ENCODE measurements at regions not wholly inside any gene's neighbourhood (a gene's known extent, or its start where the extent isn't known, plus 50 kb on each side); places are given as distances from the start of the nearest gene placed in this dataset.
"Not testable (repeated sequence)": the region's sequence is repeated elsewhere in the genome, so short reads cannot be mapped to it uniquely, and the experiment has no call there.

GRCh38 chr9:67708109-67708508, 150.6 kb upstream of the ANKRD20A1 start:
- not testable (repeated sequence) for DNase-seq

DNA sequence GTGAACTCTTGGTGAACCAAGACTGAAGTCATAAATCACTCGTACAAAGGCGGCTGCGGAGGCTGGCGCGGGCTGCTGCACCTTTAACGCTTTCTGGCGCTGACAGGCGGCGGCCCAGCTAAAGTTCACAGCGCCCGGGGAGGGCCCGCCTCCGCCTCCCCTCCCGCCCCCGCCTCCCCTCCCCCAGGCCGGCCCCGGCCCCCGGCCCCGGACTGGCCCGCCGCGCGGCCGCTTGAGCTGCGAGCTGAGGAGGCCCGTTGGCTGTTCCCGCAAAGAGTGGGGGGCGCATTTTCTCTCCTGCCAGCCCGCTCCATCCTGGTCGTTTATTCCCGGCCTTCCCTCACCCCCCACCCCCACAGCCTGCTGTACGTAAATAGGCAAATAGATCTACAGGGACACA, 147.3 kb upstream of the ANKRD20A1 start:
- not testable (repeated sequence) for DNase-seq

DNA sequence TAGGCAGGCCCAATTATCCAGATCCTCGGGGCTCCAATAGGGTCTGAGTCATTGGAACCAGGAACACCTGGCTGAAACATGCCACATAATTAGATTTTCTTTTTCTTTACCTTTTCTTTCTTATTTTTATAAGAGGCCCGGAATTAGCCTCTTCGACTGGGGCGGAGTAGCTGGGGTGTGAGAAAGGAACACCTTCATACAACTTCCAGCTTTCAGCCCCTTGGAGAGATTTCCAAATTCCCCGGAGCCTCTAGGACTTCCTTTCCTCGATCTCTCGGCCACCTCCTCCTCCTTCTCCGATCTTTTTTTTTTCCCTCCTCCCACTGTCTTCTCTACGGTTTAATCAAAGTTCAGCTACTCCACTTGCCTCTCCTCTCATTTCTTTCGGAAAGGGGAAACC, 146.8 kb upstream of the ANKRD20A1 start:
- DNase-seq: not testable (repeated sequence)

DNA sequence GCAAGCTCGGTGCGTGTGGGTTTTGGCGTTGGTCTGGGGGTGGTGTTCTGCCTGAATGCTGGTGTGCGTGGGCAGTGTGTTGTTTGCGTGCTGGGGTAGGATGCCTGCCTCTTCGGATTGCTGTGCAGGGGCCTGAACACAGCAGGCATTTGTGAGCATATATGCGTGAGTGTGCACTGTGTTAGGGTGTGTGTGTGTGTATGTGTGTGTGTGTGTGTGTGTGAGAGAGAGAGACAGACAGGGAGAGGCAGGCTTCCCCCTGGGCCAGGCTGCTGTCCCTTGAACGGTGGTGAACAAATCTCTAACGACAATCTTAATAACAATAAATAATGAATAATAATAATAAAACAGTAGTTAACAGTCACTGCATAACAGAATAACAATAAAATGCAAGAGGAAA, 145.8 kb upstream of the ANKRD20A1 start:
- not testable (repeated sequence) for DNase-seq

DNA sequence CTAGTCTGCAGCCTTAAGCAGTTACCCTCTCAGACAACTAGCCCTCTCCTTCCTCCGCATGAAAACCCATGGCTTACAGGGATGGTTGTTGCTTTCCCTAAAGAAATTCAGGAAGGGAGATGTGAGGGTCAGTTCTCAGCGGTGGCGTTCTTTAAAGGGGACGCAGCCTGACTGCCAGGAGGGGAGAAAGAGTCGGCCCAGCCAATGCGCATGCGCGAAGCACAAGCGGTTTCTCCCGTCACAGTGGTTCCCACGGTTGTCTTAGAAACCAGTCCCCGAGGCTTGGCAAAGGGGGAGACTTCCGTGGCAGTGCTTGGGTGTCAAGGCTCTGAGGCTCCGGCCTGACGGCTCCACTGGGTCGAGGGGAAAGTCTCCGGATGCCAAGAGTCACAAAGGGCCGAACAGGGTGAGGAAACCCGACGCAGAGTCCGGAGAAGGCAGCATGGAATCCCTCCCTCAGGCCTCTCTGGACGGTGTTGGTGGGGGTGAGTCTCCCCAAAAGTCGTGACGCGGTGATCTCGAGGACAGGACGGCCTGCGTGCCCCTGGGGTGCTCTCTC, 140.8 kb upstream of the ANKRD20A1 start:
- DNase-seq: peak in 1 of 2 experiments; percentile 13

DNA sequence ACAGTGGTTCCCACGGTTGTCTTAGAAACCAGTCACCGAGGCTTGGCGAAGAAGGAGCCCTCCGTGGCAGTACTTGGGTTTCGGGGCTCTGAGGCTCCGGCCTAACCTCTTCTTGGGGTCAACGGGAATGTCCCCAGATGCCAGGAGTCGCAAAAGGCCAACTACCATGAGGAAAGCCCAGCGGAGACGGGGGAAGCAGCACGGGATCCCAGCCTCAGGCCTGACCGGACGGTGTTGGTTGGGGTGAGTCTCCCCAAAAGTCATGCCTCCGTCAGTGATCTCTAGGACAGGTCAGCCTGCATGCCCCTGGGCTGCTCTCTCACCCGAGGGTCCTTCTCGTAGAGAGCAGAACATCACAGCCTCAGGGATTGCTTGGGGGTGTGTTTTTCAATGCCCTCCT, 138.2 kb upstream of the ANKRD20A1 start:
- DNase-seq: not testable (repeated sequence)

DNA sequence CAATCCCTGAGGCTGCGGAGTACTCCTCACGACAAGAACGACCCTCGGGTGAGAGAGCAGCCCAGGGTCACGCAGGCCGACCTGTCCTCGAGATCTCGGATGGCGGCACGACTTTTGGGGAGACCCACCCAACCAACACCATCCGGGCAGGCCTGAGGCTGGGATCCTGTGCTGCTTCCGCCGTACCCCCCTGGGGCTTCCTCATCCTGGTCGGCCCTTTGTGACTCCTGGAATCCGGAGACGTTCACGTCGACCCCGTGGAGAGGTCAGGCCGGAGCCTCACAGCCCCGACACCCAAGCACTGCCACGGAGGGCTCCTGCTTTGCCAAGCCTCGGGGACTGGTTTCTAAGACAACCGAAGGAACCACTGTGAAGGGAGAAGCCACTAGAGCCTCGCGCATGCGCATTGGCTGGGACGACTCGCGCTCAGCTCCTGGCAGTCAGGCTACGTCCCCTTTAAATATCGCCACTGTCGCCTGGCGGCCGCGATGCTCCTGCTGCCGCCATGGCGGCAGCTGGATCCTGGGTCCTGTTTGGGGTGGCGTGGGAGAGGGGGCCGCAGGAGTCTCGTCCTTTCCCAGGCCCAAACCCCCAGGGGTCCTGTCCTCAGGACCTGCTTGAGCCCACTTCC, 136.2 kb upstream of the ANKRD20A1 start:
- not testable (repeated sequence) for DNase-seq

GRCh38 chr9:67723185-67723584, 135.5 kb upstream of the ANKRD20A1 start:
- peak in 1 of 2 experiments; percentile 18 for DNase-seq

DNA sequence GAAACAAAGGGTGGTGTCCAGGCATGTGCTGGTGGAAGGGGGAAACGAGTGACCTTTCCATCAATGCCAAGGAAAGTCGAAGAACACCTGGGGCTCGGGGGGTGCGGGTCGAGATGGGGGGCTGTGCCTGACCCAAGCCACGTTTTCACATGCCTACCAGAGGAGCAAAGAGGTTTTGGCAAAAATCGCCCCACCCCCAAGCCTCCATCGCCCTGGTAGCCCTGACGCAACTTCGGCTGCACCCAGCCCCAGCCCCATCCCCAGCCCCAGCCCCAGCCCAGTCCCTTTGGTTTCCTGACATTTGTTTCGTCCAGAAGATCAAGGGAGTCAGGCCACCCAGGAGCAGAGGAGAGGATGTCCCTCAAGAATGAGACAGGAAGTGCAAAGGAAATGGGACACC, 133.8 kb upstream of the ANKRD20A1 start:
- DNase-seq: peak; percentile 53 to 57

DNA sequence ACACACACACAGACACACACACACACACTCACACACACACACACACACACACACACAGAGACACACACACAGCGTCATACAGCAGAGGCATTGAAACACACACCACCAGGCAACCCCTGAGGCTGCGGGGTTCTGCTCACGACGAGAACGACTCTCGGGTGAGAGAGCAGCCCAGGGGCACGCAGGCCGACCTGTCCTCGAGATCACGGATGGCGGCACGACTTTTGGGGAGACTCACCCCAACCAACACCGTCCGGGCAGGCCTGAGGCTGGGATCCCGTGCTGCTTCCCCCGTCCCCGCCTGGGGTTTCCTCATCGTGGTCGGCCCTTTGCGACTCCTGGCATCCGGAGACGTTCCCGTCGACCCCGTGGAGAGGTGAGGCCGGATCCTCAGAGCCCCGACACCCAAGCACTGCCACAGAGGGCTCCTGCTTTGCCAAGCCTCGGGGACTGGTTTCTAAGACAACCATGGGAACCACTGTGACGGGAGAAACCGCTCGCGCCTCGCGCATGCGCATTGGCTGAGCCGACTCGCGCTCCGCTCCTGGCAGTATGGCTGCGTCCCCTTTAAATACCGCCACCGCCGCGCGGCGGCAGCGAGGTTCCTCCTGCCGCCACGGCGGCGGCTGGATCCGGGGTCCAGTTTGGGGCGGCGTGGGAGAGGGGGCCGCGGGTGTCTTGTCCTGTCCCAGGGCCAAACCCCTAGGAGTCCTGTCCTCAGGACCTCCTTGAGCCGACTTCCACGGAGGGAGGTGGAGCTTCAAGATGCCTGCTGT, 132.3 kb upstream of the ANKRD20A1 start:
- peak in 1 of 2 experiments; percentile 9 for DNase-seq

DNA sequence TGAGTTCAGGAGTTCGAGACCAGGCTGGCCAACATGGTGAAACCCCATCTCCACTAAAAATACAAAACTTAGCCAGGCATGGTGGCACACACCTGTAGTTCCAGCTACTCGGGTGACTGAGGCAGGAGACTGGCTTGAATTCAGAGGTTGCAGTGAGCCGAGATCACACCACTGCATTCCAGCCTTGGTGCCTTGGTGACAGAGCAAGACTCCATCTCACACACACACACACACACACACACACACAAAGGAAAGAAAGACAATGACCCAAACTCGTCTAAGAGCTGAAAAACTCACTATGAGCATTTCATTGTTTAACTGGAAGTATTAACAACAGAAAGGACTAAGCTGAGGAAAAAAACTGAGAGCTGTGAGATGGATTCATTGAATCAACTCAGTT, 95.6 kb upstream of the ANKRD20A1 start:
- DNase-seq: not testable (repeated sequence)

DNA sequence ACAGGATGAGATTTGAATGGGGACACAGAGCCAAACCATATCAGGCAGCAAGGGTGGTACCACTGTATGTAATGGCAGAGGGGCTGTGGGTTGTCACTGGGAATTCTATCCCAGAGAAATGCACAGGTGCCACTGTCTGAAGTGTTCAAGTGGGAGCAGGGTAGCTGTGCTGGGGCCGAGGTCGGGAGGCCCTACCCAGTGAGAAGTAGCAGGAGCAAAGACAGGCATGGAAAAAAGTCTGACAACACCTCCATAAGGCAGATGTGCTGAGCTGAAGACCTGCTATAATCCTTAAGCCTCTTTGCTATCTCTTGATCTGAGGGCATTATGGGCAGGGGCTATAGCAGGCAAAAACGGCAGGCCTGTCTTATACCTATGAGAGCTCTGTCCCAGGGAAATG, 86.9 kb upstream of the ANKRD20A1 start:
- not testable (repeated sequence) for DNase-seq

DNA sequence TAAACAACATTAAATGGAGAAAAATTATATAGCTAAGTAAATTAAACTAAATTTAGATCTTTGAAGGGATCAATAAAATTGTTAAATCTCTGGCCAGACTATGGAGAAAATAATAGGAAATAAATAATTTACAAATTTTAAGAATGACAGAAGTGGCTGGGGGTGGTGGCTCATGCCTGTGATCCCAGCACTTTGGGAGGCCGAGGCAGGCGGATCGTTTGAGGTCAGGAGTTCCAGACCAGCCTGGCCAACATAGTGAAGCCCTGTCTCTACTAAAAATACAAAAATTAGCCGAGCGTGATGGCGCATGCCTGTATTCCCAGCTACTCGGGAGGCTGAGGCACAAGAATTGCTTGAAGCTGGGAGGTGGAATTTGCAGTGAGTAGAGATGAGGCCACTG, 58.6 kb upstream of the ANKRD20A1 start:
- not testable (repeated sequence) for DNase-seq

Measured in activated CD4-positive, alpha-beta T cell treated with anti-CD3 and anti-CD28 coated beads, Interleukin-2, amount 50 U/mL, for 48 hours (primary cell).